Caco-2 (cell line): ENCODE measurements at regions not wholly inside any gene's neighbourhood (a gene's known extent, or its start where the extent isn't known, plus 50 kb on each side); places are given as distances from the start of the nearest gene placed in this dataset.

Experiments
- BruUV-seq: library from RNA; stranded (reverse); fragments of 400-500 nt; replicated peaks from 2 replicates; lab custom pipeline; 2021; lab: Mats Ljungman, UMichigan
- CTCF ChIA-PET: fragments of 300-600 bp; sonication (Branson Sonifier 250); formaldehyde crosslinking; loops from one replicate; lab custom pipeline; 2022; ENCODE audit warnings: antibody characterized with exemption; lab: Charles Lee
- POLR2A ChIA-PET: fragments of 300-600 bp; sonication (Branson Sonifier 250); formaldehyde crosslinking; loops from one replicate; lab custom pipeline; 2022; ENCODE audit warnings: antibody characterized with exemption; lab: Charles Lee
- DNase-seq, 2 experiments: peaks; one replicate each; pipeline versions ENCODE4 v3.0.0 to v3.0.0-alpha.2; 2020 to 2022
- H3K27me3 ChIP-seq: replicated peaks from 2 replicates; pipeline ENCODE4 v1.6.0; 2011; ENCODE audit warnings: low read length; ENCODE audit not compliant: control insufficient read depth, insufficient read depth
- H3K36me3 ChIP-seq: 2 replicates; pipeline ENCODE4 v1.5.1; 2011; ENCODE audit warnings: low read length; ENCODE audit not compliant: control insufficient read depth, insufficient read depth
- H3K4me1 ChIP-seq: fragments of 250-450 bp; sonication (Bioruptor Pico); 2 replicates; pipeline ENCODE4 v1.5.1; 2020; ENCODE audit warnings: mild to moderate bottlenecking
- H3K4me3 ChIP-seq: 2 replicates; pipeline ENCODE4 v1.5.1; 2011; ENCODE audit warnings: low read depth, mild to moderate bottlenecking, control low read depth, low read length
- H3K9me3 ChIP-seq: fragments of 250-450 bp; sonication (Bioruptor Pico); 2 replicates; pipeline ENCODE4 v1.5.1; 2020; ENCODE audit warnings: mild to moderate bottlenecking, moderate library complexity
- H3K27ac Mint-ChIP-seq: one replicate; pipeline ENCODE4 v1.8.0; 2022; ENCODE audit warnings: mixed read lengths; ENCODE audit not compliant: unreplicated experiment
- H3K27me3 Mint-ChIP-seq: one replicate; pipeline ENCODE4 v1.8.0; 2022; ENCODE audit warnings: mixed read lengths; ENCODE audit not compliant: insufficient read depth, unreplicated experiment
- H3K36me3 Mint-ChIP-seq: one replicate; pipeline ENCODE4 v1.8.0; 2022; ENCODE audit warnings: mild to moderate bottlenecking, mixed read lengths; ENCODE audit not compliant: insufficient read depth, unreplicated experiment
- H3K4me1 Mint-ChIP-seq: one replicate; pipeline ENCODE4 v1.8.0; 2022; ENCODE audit warnings: low read depth, mixed read lengths; ENCODE audit not compliant: unreplicated experiment
- H3K4me3 Mint-ChIP-seq: one replicate; pipeline ENCODE4 v1.8.0; 2022; ENCODE audit warnings: mild to moderate bottlenecking, moderate library complexity, mixed read lengths; ENCODE audit not compliant: unreplicated experiment
- H3K9me3 Mint-ChIP-seq: one replicate; pipeline ENCODE4 v1.8.0; 2022; ENCODE audit warnings: mixed read lengths; ENCODE audit not compliant: unreplicated experiment
- intact Hi-C: fragments of 100-400 bp; cut with micrococcal nuclease; formaldehyde crosslinking; loops from one replicate; pipeline ENCODE4 v1.10.0; 2022; ENCODE audit not compliant: unreplicated experiment
- TF ChIP-seq, protein P1 (sequence below), 2 experiments: fragments of 200-600 bp in 1 of 2; IDR thresholded peaks; 1 replicate in 1 of 2; 2 replicates in 1 of 2; pipeline versions ENCODE4 v1.5.1 to v1.8.0; 2011 to 2022; ENCODE audit warnings: antibody characterized with exemption in 1 of 2, control low read depth in 1 of 2, inconsistent platforms in 1 of 2, low read depth in 1 of 2, low read length in 1 of 2, mild to moderate bottlenecking in 1 of 2, moderate library complexity in 1 of 2; ENCODE audit not compliant: insufficient read depth in 1 of 2, severe bottlenecking in 1 of 2, unreplicated experiment in 1 of 2

DNA sequence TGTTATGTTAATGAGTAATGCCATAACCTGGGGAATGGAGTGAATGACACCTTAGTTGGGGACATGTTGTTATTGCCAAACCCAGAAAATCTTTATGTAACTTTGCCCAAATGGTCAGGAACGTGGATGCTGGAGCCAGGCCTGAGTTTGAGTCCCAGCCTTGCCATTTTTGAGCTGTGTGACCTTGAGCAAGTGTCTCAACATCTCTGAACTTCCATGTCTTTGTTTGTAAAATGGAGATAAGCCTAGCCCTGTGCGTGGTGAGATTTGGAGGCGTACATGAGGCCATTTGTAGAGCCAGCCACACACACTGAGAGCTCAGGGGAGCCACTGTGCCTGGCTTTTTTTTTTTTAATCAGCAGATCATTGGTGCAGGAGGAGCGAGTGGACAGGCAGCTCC is 247.3 kb downstream of the FOXL1 start:
- BruUV-seq, result no TSS peak
- Mint-ChIP-seq H3K9me3 (no peaks in the 10 kb centered on the region), H3K36me3 (no peaks in the 10 kb centered on the region), H3K27me3 (peaks cover 22% of the 10 kb centered on the region), H3K4me1 (peaks cover 7% of the 10 kb centered on the region), H3K27ac (no peak overlapping the region), H3K4me3 (no peak overlapping the region)
- TF ChIP-seq, protein P1, sequence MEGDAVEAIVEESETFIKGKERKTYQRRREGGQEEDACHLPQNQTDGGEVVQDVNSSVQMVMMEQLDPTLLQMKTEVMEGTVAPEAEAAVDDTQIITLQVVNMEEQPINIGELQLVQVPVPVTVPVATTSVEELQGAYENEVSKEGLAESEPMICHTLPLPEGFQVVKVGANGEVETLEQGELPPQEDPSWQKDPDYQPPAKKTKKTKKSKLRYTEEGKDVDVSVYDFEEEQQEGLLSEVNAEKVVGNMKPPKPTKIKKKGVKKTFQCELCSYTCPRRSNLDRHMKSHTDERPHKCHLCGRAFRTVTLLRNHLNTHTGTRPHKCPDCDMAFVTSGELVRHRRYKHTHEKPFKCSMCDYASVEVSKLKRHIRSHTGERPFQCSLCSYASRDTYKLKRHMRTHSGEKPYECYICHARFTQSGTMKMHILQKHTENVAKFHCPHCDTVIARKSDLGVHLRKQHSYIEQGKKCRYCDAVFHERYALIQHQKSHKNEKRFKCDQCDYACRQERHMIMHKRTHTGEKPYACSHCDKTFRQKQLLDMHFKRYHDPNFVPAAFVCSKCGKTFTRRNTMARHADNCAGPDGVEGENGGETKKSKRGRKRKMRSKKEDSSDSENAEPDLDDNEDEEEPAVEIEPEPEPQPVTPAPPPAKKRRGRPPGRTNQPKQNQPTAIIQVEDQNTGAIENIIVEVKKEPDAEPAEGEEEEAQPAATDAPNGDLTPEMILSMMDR (IDR thresholded peaks at IDR 0.05; ENCODE audit: insufficient read depth in 1 of 2, low read depth in 1 of 2, low read length in 1 of 2, severe bottlenecking in 1 of 2, unreplicated experiment in 1 of 2), result no peak
- DNase-seq, result no peak
- Histone ChIP-seq H3K4me3 (no peak overlapping the region), H3K9me3 (no peaks in the 10 kb centered on the region), H3K36me3 (no peaks in the 10 kb centered on the region), H3K4me1 (peaks cover 4% of the 10 kb centered on the region), H3K27me3 (no peaks in the 10 kb centered on the region; the same call in 1 of the 2 replicates)
- intact Hi-C loops, result no loop called here
- ChIA-PET CTCF (interaction anchor here (0.6 kb wide), 1 partner anchor 325 kb away, joined by 3 read pairs; no protein-coding TSS in a partner anchor), POLR2A (no interaction called here)

DNA sequence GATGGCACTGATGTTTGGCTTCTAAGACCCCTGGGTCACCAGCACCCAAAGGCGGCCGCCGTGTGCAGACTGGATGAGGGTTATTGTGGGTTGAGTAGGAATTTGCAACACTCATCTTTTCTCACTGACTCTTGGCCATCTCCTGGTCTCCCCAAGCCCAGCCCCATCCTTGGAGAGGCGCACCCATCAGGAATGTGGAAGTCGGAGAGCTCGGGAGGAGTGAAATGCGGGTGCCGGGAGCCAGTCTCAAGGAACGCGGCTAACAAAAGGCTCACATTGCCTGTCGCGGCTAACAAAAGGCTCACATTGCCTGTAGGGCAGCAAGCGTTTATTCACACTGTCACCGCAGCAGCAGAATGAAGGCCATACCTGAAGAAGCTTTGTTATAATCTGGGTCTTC is 248.6 kb downstream of the FOXL1 start:
- Histone ChIP-seq H3K27me3 (no peaks in the 10 kb centered on the region; the same call in 1 of the 2 replicates), H3K4me3 (no peak overlapping the region), H3K4me1 (peaks cover 4% of the 10 kb centered on the region), H3K9me3 (no peaks in the 10 kb centered on the region), H3K36me3 (no peaks in the 10 kb centered on the region)
- H3K4me3 Mint-ChIP-seq, result no peak overlapping the region
- peaks cover 7% of the 10 kb centered on the region for H3K4me1 Mint-ChIP-seq
- ChIA-PET POLR2A (no interaction called here), CTCF (no interaction called here)
- H3K27me3 Mint-ChIP-seq, result peaks cover 27% of the 10 kb centered on the region
- TF ChIP-seq, protein P1 (IDR thresholded peaks at IDR 0.05; ENCODE audit: insufficient read depth in 1 of 2, low read depth in 1 of 2, low read length in 1 of 2, severe bottlenecking in 1 of 2, unreplicated experiment in 1 of 2), result no peak
- no peaks in the 10 kb centered on the region for H3K36me3 Mint-ChIP-seq
- no peak for DNase-seq
- no peak overlapping the region for H3K27ac Mint-ChIP-seq
- H3K9me3 Mint-ChIP-seq, result no peaks in the 10 kb centered on the region
- no TSS peak for BruUV-seq
- intact Hi-C loops, result no loop called here

DNA sequence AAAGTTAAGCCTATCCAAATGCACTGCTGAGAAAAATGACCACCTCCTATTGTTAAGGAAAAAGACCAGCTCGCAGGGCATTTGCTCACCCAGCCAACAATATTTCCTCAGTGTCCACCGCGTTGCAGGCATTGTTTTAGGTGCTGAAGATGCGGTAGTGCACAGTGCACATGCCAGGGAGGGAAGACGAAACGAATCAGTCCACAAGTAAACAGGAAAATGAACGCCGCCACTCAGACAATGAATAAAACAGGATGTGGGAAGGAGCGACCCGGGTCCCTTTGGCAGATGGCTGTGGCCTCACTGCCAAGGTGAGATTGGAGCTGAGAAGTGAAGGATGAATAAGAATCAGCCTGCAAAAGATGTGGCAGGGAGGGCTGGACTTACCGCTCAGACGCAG is 249.2 kb downstream of the FOXL1 start:
- Mint-ChIP-seq H3K27me3 (peaks cover 23% of the 10 kb centered on the region), H3K4me3 (no peak overlapping the region), H3K9me3 (no peaks in the 10 kb centered on the region), H3K4me1 (peaks cover 1% of the 10 kb centered on the region), H3K36me3 (no peaks in the 10 kb centered on the region), H3K27ac (no peak overlapping the region)
- no peaks in the 10 kb centered on the region for H3K4me1 ChIP-seq
- CTCF ChIA-PET, result no interaction called here
- intact Hi-C loops, result no loop called here
- TF ChIP-seq, protein P1 (IDR thresholded peaks at IDR 0.05; ENCODE audit: insufficient read depth in 1 of 2, low read depth in 1 of 2, low read length in 1 of 2, severe bottlenecking in 1 of 2, unreplicated experiment in 1 of 2), result no peak
- no TSS peak for BruUV-seq
- no peak overlapping the region for H3K4me3 ChIP-seq
- H3K9me3 ChIP-seq, result no peaks in the 10 kb centered on the region
- H3K27me3 ChIP-seq, result no peaks in the 10 kb centered on the region; the same call in 1 of the 2 replicates
- no peaks in the 10 kb centered on the region for H3K36me3 ChIP-seq
- DNase-seq, result no peak
- POLR2A ChIA-PET, result no interaction called here
